ENCODE measurements at regions not wholly inside any gene's neighbourhood (a gene's known extent, or its start where the extent isn't known, plus 50 kb on each side); places are given as distances from the start of the nearest gene placed in this dataset.

DNA sequence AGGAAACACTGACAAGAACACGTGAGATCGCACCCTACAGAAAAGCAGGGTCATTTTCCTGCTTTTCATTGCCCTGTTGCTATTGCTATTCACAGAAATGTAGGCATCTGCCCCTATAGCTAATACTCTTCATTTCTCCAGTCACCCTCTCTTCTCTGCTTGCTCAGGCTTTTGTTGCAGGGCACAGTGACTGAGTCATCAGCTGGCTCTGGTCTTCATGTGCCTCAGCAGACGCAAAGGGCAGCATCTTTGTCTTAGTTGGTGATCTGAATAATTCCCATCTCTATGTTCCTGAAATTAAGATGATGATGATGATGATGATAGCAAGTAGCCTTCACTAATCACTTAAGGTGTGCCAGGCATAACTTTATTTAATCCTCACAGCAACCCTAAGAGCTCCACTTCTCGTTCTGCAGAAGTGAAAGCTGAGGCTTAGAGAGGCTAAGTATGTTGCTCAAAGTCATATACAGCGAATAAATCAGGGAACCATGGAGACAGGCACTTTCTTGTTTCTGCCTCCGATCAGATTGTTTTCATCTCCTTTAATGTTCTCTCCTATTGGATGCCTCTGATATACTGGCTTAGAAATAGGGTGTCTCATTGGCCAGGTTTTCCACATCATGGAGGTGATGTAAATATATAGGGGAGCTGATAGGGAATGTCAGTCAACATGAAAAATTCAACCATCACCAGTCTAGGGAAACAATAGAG, 133.0 kb upstream of the STK32A start:
- TF ChIP-seq, protein P1, sequence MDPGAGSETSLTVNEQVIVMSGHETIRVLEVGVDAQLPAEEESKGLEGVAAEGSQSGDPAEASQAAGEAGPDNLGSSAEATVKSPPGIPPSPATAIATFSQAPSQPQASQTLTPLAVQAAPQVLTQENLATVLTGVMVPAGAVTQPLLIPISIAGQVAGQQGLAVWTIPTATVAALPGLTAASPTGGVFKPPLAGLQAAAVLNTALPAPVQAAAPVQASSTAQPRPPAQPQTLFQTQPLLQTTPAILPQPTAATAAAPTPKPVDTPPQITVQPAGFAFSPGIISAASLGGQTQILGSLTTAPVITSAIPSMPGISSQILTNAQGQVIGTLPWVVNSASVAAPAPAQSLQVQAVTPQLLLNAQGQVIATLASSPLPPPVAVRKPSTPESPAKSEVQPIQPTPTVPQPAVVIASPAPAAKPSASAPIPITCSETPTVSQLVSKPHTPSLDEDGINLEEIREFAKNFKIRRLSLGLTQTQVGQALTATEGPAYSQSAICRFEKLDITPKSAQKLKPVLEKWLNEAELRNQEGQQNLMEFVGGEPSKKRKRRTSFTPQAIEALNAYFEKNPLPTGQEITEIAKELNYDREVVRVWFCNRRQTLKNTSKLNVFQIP (CRISPR knock-in tag; IDR thresholded peaks at IDR 0.05; ENCODE audit: borderline replicate concordance, low read depth): no peak
- TF ChIP-seq, protein P2, sequence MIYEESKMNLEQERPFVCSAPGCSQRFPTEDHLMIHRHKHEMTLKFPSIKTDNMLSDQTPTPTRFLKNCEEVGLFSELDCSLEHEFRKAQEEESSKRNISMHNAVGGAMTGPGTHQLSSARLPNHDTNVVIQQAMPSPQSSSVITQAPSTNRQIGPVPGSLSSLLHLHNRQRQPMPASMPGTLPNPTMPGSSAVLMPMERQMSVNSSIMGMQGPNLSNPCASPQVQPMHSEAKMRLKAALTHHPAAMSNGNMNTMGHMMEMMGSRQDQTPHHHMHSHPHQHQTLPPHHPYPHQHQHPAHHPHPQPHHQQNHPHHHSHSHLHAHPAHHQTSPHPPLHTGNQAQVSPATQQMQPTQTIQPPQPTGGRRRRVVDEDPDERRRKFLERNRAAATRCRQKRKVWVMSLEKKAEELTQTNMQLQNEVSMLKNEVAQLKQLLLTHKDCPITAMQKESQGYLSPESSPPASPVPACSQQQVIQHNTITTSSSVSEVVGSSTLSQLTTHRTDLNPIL (CRISPR knock-in tag; IDR thresholded peaks at IDR 0.05; ENCODE audit: low read depth): no peak
- TF ChIP-seq SNAI2 (CRISPR knock-in tag; IDR thresholded peaks at IDR 0.05): no peak
- TF ChIP-seq GLIS3 (CRISPR knock-in tag; IDR thresholded peaks at IDR 0.05): no peak
- TF ChIP-seq ARNTL (CRISPR knock-in tag; IDR thresholded peaks at IDR 0.05; ENCODE audit: borderline replicate concordance, low read depth): no peak
- TF ChIP-seq, protein P3, sequence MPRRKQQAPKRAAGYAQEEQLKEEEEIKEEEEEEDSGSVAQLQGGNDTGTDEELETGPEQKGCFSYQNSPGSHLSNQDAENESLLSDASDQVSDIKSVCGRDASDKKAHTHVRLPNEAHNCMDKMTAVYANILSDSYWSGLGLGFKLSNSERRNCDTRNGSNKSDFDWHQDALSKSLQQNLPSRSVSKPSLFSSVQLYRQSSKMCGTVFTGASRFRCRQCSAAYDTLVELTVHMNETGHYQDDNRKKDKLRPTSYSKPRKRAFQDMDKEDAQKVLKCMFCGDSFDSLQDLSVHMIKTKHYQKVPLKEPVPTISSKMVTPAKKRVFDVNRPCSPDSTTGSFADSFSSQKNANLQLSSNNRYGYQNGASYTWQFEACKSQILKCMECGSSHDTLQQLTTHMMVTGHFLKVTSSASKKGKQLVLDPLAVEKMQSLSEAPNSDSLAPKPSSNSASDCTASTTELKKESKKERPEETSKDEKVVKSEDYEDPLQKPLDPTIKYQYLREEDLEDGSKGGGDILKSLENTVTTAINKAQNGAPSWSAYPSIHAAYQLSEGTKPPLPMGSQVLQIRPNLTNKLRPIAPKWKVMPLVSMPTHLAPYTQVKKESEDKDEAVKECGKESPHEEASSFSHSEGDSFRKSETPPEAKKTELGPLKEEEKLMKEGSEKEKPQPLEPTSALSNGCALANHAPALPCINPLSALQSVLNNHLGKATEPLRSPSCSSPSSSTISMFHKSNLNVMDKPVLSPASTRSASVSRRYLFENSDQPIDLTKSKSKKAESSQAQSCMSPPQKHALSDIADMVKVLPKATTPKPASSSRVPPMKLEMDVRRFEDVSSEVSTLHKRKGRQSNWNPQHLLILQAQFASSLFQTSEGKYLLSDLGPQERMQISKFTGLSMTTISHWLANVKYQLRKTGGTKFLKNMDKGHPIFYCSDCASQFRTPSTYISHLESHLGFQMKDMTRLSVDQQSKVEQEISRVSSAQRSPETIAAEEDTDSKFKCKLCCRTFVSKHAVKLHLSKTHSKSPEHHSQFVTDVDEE (CRISPR knock-in tag; IDR thresholded peaks at IDR 0.05): no peak
- TF ChIP-seq ZFP30 (CRISPR knock-in tag; IDR thresholded peaks at IDR 0.05): no peak

All from SK-N-SH treated with all-trans-retinoic acid at 6 μM for 48 hours (cell line).